Ishikawa (cell line): ENCODE measurements at regions not wholly inside any gene's neighbourhood (a gene's known extent, or its start where the extent isn't known, plus 50 kb on each side); places are given as distances from the start of the nearest gene placed in this dataset.

Experiments used
- EGR1 ChIP-seq: IDR thresholded peaks from 2 replicates; pipeline ENCODE4 v1.6.1; 2012
- EP300 ChIP-seq: IDR thresholded peaks from 2 replicates; pipeline ENCODE4 v1.6.1; 2012; ENCODE audit warnings: borderline replicate concordance
- FOXM1 ChIP-seq: IDR thresholded peaks from 2 replicates; pipeline ENCODE4 v1.6.1; 2012; ENCODE audit warnings: low read depth, borderline replicate concordance
- RAD21 ChIP-seq: IDR thresholded peaks from 2 replicates; pipeline ENCODE4 v1.6.1; 2012; ENCODE audit warnings: low read depth
- TAF1 ChIP-seq: IDR thresholded peaks from 2 replicates; pipeline ENCODE4 v1.6.1; 2012; ENCODE audit warnings: low read depth, mild to moderate bottlenecking
- TCF12 ChIP-seq: IDR thresholded peaks from 2 replicates; pipeline ENCODE4 v1.6.1; 2012; ENCODE audit warnings: low read depth
- YY1 ChIP-seq: IDR thresholded peaks from 2 replicates; pipeline ENCODE4 v1.6.1; 2012; ENCODE audit warnings: low read depth
- ZBTB7A ChIP-seq: IDR thresholded peaks from 2 replicates; pipeline ENCODE4 v1.6.1; 2012; ENCODE audit warnings: low read depth
- TF ChIP-seq, protein P1 (sequence below): IDR thresholded peaks from 2 replicates; pipeline ENCODE4 v1.6.1; 2012
- TF ChIP-seq, protein P2 (sequence below): IDR thresholded peaks from 2 replicates; pipeline ENCODE4 v1.6.1; 2012
- TF ChIP-seq, protein P3 (sequence below): IDR thresholded peaks from 2 replicates; pipeline ENCODE4 v1.6.1; 2012; ENCODE audit warnings: low read depth, mild to moderate bottlenecking

DNA sequence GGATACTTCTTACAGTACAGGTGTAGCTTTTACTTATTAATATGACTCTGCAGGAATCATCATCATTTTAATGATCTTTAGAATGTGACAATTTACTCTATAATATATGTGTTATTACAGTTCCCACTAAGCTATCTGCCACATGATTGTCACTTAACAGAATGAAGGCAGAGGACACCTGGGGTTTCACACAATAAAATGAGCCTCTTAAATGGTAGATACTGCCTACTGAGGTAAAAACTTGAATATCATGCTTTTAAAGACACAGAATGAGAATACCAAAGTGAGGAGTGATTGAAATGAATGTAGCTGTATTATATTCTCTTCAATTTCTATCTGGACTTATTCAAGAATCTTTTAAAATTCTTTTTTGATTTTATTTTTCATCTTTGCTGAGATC lies 1255.3 kb upstream of the LRRN3 start:
- TF ChIP-seq, protein P1, sequence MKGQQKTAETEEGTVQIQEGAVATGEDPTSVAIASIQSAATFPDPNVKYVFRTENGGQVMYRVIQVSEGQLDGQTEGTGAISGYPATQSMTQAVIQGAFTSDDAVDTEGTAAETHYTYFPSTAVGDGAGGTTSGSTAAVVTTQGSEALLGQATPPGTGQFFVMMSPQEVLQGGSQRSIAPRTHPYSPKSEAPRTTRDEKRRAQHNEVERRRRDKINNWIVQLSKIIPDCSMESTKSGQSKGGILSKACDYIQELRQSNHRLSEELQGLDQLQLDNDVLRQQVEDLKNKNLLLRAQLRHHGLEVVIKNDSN = no peak
- TF ChIP-seq, protein P2, sequence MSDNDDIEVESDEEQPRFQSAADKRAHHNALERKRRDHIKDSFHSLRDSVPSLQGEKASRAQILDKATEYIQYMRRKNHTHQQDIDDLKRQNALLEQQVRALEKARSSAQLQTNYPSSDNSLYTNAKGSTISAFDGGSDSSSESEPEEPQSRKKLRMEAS = no peak
- no peak for TF ChIP-seq TCF12
- TF ChIP-seq EP300 = no peak
- TF ChIP-seq ZBTB7A = no peak
- TF ChIP-seq, protein P3, sequence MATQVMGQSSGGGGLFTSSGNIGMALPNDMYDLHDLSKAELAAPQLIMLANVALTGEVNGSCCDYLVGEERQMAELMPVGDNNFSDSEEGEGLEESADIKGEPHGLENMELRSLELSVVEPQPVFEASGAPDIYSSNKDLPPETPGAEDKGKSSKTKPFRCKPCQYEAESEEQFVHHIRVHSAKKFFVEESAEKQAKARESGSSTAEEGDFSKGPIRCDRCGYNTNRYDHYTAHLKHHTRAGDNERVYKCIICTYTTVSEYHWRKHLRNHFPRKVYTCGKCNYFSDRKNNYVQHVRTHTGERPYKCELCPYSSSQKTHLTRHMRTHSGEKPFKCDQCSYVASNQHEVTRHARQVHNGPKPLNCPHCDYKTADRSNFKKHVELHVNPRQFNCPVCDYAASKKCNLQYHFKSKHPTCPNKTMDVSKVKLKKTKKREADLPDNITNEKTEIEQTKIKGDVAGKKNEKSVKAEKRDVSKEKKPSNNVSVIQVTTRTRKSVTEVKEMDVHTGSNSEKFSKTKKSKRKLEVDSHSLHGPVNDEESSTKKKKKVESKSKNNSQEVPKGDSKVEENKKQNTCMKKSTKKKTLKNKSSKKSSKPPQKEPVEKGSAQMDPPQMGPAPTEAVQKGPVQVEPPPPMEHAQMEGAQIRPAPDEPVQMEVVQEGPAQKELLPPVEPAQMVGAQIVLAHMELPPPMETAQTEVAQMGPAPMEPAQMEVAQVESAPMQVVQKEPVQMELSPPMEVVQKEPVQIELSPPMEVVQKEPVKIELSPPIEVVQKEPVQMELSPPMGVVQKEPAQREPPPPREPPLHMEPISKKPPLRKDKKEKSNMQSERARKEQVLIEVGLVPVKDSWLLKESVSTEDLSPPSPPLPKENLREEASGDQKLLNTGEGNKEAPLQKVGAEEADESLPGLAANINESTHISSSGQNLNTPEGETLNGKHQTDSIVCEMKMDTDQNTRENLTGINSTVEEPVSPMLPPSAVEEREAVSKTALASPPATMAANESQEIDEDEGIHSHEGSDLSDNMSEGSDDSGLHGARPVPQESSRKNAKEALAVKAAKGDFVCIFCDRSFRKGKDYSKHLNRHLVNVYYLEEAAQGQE = no peak
- no peak for TF ChIP-seq RAD21
- no peak for TF ChIP-seq EGR1
- TF ChIP-seq YY1 = no peak
- TF ChIP-seq FOXM1 = no peak
- no peak for TF ChIP-seq TAF1
